Fibroblast of lung (primary cell): ENCODE measurements at regions not wholly inside any gene's neighbourhood (a gene's known extent, or its start where the extent isn't known, plus 50 kb on each side); places are given as distances from the start of the nearest gene placed in this dataset.

Experiments used
- DNase-seq, 2 donors: peaks; one replicate each; pipeline versions ENCODE4 v3.0.0 to v3.0.0-alpha.2; 2010; ENCODE audit warnings: low read depth in 2 of 2
- H2AFZ ChIP-seq: 2 replicates; pipeline ENCODE4 v1.5.1; 2012; ENCODE audit warnings: low read length, control low read depth, inconsistent platforms
- H3K27ac ChIP-seq: 2 replicates; pipeline ENCODE4 v1.5.1; 2011; ENCODE audit warnings: low read length, control low read depth; ENCODE audit not compliant: insufficient read depth
- H3K27me3 ChIP-seq: 2 replicates; pipeline ENCODE4 v1.5.1; 2011; ENCODE audit warnings: mild to moderate bottlenecking, low read length; ENCODE audit not compliant: control insufficient read depth, insufficient read depth
- H3K36me3 ChIP-seq: 2 replicates; pipeline ENCODE4 v1.5.1; 2011; ENCODE audit warnings: low read length; ENCODE audit not compliant: control insufficient read depth, insufficient read depth
- H3K4me1 ChIP-seq: 2 replicates; pipeline ENCODE4 v1.5.1; 2011; ENCODE audit warnings: low read length; ENCODE audit not compliant: control insufficient read depth, insufficient read depth; ENCODE audit errors: extremely low read depth
- H3K4me2 ChIP-seq: 2 replicates; pipeline ENCODE4 v1.5.1; 2011; ENCODE audit warnings: low read length, control low read depth; ENCODE audit not compliant: insufficient read depth; ENCODE audit errors: extremely low read depth
- H3K4me3 ChIP-seq, 4 experiments: fragments of 200-600 bp in 1 of 4; sonication (generic) in 1 of 4; replicated peaks in 1 of 4; 2 replicates each; pipeline ENCODE4 v1.5.1; 2011 to 2016; ENCODE audit warnings: low read length in 4 of 4, low read depth in 3 of 4, mild to moderate bottlenecking in 3 of 4, control low read depth in 2 of 4, inconsistent platforms in 1 of 4, mixed read lengths in 1 of 4; ENCODE audit not compliant: insufficient read depth in 1 of 4; ENCODE audit errors: control extremely low read depth in 1 of 4
- H3K79me2 ChIP-seq: 2 replicates; pipeline ENCODE4 v1.5.1; 2012; ENCODE audit warnings: mild to moderate bottlenecking, low read length, inconsistent platforms; ENCODE audit not compliant: control insufficient read depth, insufficient read depth
- H3K9ac ChIP-seq: 2 replicates; pipeline ENCODE4 v1.5.1; 2011; ENCODE audit warnings: mild to moderate bottlenecking, low read length, control low read depth; ENCODE audit not compliant: insufficient read depth
- H3K9me3 ChIP-seq: 2 replicates; pipeline ENCODE4 v1.5.1; 2012; ENCODE audit warnings: low read depth, low read length; ENCODE audit not compliant: control insufficient read depth, insufficient read depth
- H4K20me1 ChIP-seq: 2 replicates; pipeline ENCODE4 v1.5.1; 2011; ENCODE audit warnings: low read length; ENCODE audit not compliant: control insufficient read depth, insufficient read depth; ENCODE audit errors: extremely low read depth
- CTCF ChIP-seq, 2 donors: IDR thresholded peaks in 1 of 2; conservative IDR thresholded peaks in 1 of 2; 1 replicate in 1 of 2; 2 replicates in 1 of 2; pipeline ENCODE4 v1.5.1; 2011 to 2012; ENCODE audit warnings: low read length in 2 of 2, control low read depth in 1 of 2, inconsistent platforms in 1 of 2, low read depth in 1 of 2, mild to moderate bottlenecking in 1 of 2
- EZH2 ChIP-seq: IDR thresholded peaks from 2 replicates; pipeline ENCODE4 v1.5.1; 2012; ENCODE audit warnings: low read length, control low read depth, mild to moderate bottlenecking; ENCODE audit errors: missing control alignments

GRCh38 chr18:10232062-10232461, 222.4 kb upstream of the APCDD1 start:
- H3K9me3 ChIP-seq, result no peaks in the 10 kb centered on the region
- no peak overlapping the region for H3K4me2 ChIP-seq
- peak in 1 of 2 donors; percentile 27 for DNase-seq
- no peak overlapping the region for H3K9ac ChIP-seq
- no peak overlapping the region for H2AFZ ChIP-seq
- no peaks in the 10 kb centered on the region for H3K4me1 ChIP-seq
- no peaks in the 10 kb centered on the region for H3K27me3 ChIP-seq
- no peaks in the 10 kb centered on the region for H3K79me2 ChIP-seq
- H3K27ac ChIP-seq, result no peak overlapping the region
- TF ChIP-seq CTCF (conservative IDR thresholded peaks at IDR 0.05 in 1 of 2, IDR thresholded peaks at IDR 0.05 in 1 of 2; ENCODE audit: low read depth in 1 of 2, low read length in 2 of 2) (no peak), EZH2 (no peak)
- H4K20me1 ChIP-seq, result no peaks in the 10 kb centered on the region
- no peaks in the 10 kb centered on the region for H3K36me3 ChIP-seq
- no peak overlapping the region for H3K4me3 ChIP-seq

- H3K4me3 ChIP-seq, result no peak overlapping the region
- no peaks in the 10 kb centered on the region for H3K79me2 ChIP-seq
- no peaks in the 10 kb centered on the region for H3K36me3 ChIP-seq
- TF ChIP-seq CTCF (conservative IDR thresholded peaks at IDR 0.05 in 1 of 2, IDR thresholded peaks at IDR 0.05 in 1 of 2; ENCODE audit: low read depth in 1 of 2, low read length in 2 of 2), result no peak
- TF ChIP-seq EZH2, result no peak
- no peak overlapping the region for H3K9ac ChIP-seq
- H2AFZ ChIP-seq, result no peak overlapping the region
- H3K9me3 ChIP-seq, result no peaks in the 10 kb centered on the region
- no peak overlapping the region for H3K4me2 ChIP-seq
- no peaks in the 10 kb centered on the region for H3K27me3 ChIP-seq
- no peak overlapping the region for H3K27ac ChIP-seq
- no peak for DNase-seq
- no peaks in the 10 kb centered on the region for H3K4me1 ChIP-seq
- no peaks in the 10 kb centered on the region for H4K20me1 ChIP-seq
These were observed 221.2 kb upstream of the APCDD1 start for GRCh38 chr18:10233082-10233875.

- H3K4me2 ChIP-seq, result no peak overlapping the region
- no peaks in the 10 kb centered on the region for H3K36me3 ChIP-seq
- H4K20me1 ChIP-seq, result no peaks in the 10 kb centered on the region
- H3K27me3 ChIP-seq, result no peaks in the 10 kb centered on the region
- no peak overlapping the region for H3K9ac ChIP-seq
- peak in 1 of 2 donors; percentile 28 for DNase-seq
- no peaks in the 10 kb centered on the region for H3K9me3 ChIP-seq
- H2AFZ ChIP-seq, result no peak overlapping the region
- no peaks in the 10 kb centered on the region for H3K79me2 ChIP-seq
- no peak for TF ChIP-seq CTCF (conservative IDR thresholded peaks at IDR 0.05 in 1 of 2, IDR thresholded peaks at IDR 0.05 in 1 of 2; ENCODE audit: low read depth in 1 of 2, low read length in 2 of 2)
- no peak for TF ChIP-seq EZH2
- no peak overlapping the region for H3K27ac ChIP-seq
- no peak overlapping the region for H3K4me3 ChIP-seq
- no peaks in the 10 kb centered on the region for H3K4me1 ChIP-seq
These were observed 220.2 kb upstream of the APCDD1 start for GRCh38 chr18:10234281-10234680.
